Cardiac muscle cell (in vitro differentiated cells and primary cell): ENCODE measurements at regions not wholly inside any gene's neighbourhood (a gene's known extent, or its start where the extent isn't known, plus 50 kb on each side); places are given as distances from the start of the nearest gene placed in this dataset.
"Not testable (repeated sequence)": the region's sequence is repeated elsewhere in the genome, so short reads cannot be mapped to it uniquely, and the experiment has no call there.

Source experiments
- DNase-seq, 2 donors: peaks; one replicate each; pipeline versions ENCODE4 v3.0.0 to v3.0.0-alpha.2; 2010 to 2017; ENCODE audit warnings: low read depth in 1 of 2, low spot score in 1 of 2
- H3K27ac ChIP-seq: fragments of 200-600 bp; sonication (generic); 2 replicates; pipeline ENCODE4 v1.5.1; 2016
- H3K27me3 ChIP-seq: fragments of 200-600 bp; sonication (generic); 2 replicates; pipeline ENCODE4 v1.6.0; 2016; ENCODE audit warnings: control low read depth
- H3K36me3 ChIP-seq: fragments of 200-600 bp; sonication (generic); 2 replicates; pipeline ENCODE4 v1.5.1; 2016; ENCODE audit warnings: control low read depth
- H3K4me1 ChIP-seq: fragments of 200-600 bp; sonication (generic); 2 replicates; pipeline ENCODE4 v1.8.1; 2017; ENCODE audit warnings: low read depth, mild to moderate bottlenecking, mixed run types
- H3K4me3 ChIP-seq: fragments of 200-600 bp; sonication (generic); 2 replicates; pipeline ENCODE4 v1.5.1; 2016; ENCODE audit warnings: mild to moderate bottlenecking
- H3K9me3 ChIP-seq: fragments of 200-600 bp; sonication (generic); 2 replicates; pipeline ENCODE4 v1.5.1; 2017; ENCODE audit warnings: low read depth, mild to moderate bottlenecking, control low read depth
- TF ChIP-seq, protein P1 (sequence below): IDR thresholded peaks from 2 replicates; pipeline ENCODE4 v1.5.1; 2012; ENCODE audit warnings: low read depth, mild to moderate bottlenecking, low read length

GRCh38 chr5:124613273-124613953 is 133.0 kb downstream of the ZNF608 start:
- peaks cover 23% of the 10 kb centered on the region for H3K4me1 ChIP-seq
- H3K9me3 ChIP-seq: no peaks in the 10 kb centered on the region
- no peaks in the 10 kb centered on the region for H3K27me3 ChIP-seq
- H3K27ac ChIP-seq: no peak overlapping the region
- no peak overlapping the region for H3K4me3 ChIP-seq
- no peak for DNase-seq
- TF ChIP-seq, protein P1, sequence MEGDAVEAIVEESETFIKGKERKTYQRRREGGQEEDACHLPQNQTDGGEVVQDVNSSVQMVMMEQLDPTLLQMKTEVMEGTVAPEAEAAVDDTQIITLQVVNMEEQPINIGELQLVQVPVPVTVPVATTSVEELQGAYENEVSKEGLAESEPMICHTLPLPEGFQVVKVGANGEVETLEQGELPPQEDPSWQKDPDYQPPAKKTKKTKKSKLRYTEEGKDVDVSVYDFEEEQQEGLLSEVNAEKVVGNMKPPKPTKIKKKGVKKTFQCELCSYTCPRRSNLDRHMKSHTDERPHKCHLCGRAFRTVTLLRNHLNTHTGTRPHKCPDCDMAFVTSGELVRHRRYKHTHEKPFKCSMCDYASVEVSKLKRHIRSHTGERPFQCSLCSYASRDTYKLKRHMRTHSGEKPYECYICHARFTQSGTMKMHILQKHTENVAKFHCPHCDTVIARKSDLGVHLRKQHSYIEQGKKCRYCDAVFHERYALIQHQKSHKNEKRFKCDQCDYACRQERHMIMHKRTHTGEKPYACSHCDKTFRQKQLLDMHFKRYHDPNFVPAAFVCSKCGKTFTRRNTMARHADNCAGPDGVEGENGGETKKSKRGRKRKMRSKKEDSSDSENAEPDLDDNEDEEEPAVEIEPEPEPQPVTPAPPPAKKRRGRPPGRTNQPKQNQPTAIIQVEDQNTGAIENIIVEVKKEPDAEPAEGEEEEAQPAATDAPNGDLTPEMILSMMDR: no peak
- no peaks in the 10 kb centered on the region for H3K36me3 ChIP-seq

DNA sequence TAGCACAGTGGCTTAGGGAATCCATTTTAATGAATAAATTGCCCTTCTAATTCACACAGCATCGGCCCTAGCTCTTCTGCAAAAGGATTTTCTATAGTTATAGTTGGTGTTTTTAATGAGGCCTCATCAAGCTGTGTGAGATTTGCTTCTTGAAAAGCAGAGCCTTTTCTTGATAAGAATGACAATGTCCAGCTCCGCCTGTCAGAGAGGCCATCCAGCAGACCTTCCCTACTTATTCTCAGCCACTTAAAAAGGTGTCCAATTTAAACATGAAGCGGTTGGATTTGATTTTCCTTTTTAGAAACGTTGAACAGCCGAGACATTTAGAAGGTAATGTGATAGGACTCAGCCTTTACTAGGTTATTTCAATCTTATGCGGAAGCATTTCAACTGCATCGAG is 134.4 kb downstream of the ZNF608 start:
- DNase-seq: peak in 1 of 2 donors; percentile 76
- no peaks in the 10 kb centered on the region for H3K27me3 ChIP-seq
- H3K9me3 ChIP-seq: no peaks in the 10 kb centered on the region
- H3K36me3 ChIP-seq: no peaks in the 10 kb centered on the region
- peak overlapping the region; percentile 71 for H3K27ac ChIP-seq
- H3K4me3 ChIP-seq: no peak overlapping the region
- TF ChIP-seq, protein P1: no peak
- peaks cover 23% of the 10 kb centered on the region for H3K4me1 ChIP-seq

GRCh38 chr5:124611262-124611661 is 135.2 kb downstream of the ZNF608 start:
- H3K4me3 ChIP-seq, H3K27ac ChIP-seq, H3K9me3 ChIP-seq, H3K27me3 ChIP-seq, H3K36me3 ChIP-seq, DNase-seq: not testable (repeated sequence)
- H3K4me1 ChIP-seq: peaks cover 19% of the 10 kb centered on the region

GRCh38 chr5:124609685-124610084 is 136.8 kb downstream of the ZNF608 start:
- H3K4me3 ChIP-seq, H3K9me3 ChIP-seq, H3K27me3 ChIP-seq, H3K27ac ChIP-seq, DNase-seq, H3K36me3 ChIP-seq: not testable (repeated sequence)
- peaks cover 30% of the 10 kb centered on the region for H3K4me1 ChIP-seq

- no peak overlapping the region for H3K4me3 ChIP-seq
- no peaks in the 10 kb centered on the region for H3K27me3 ChIP-seq
- H3K9me3 ChIP-seq: no peaks in the 10 kb centered on the region
- H3K4me1 ChIP-seq: peaks cover 42% of the 10 kb centered on the region
- no peak overlapping the region for H3K27ac ChIP-seq
- H3K36me3 ChIP-seq: no peaks in the 10 kb centered on the region
- TF ChIP-seq, protein P1: no peak
- no peak for DNase-seq
These were observed 139.9 kb downstream of the ZNF608 start for GRCh38 chr5:124606543-124606942.

DNA sequence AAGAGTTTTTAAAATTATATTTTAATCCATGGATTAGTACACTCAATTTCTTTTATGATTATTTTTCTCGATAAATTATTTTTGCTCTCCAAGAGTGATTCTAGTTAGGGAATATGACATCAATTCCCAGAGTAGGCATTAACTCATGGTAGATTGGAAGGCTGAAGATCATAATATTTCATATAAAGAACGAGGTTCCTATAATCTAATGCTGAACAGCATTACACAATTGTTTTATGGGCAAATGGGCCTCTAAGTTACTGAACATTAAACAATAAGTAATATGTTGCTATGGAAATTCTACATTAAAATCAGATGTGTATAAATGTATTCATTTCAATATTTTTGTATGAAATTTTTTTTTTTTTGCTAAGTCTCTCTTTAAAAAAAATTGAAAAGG is 140.3 kb downstream of the ZNF608 start:
- Histone ChIP-seq H3K36me3 (no peaks in the 10 kb centered on the region), H3K4me3 (no peak overlapping the region), H3K4me1 (peaks cover 42% of the 10 kb centered on the region), H3K27me3 (no peaks in the 10 kb centered on the region), H3K9me3 (no peaks in the 10 kb centered on the region), H3K27ac (peak overlapping the region; percentile 84)
- DNase-seq: no peak
- TF ChIP-seq, protein P1: no peak
